ENCODE measurements at regions not wholly inside any gene's neighbourhood (a gene's known extent, or its start where the extent isn't known, plus 50 kb on each side); places are given as distances from the start of the nearest gene placed in this dataset.
A peak's percentile ranks its signal among the peaks of the same experiment; 100 is the strongest.

DNA sequence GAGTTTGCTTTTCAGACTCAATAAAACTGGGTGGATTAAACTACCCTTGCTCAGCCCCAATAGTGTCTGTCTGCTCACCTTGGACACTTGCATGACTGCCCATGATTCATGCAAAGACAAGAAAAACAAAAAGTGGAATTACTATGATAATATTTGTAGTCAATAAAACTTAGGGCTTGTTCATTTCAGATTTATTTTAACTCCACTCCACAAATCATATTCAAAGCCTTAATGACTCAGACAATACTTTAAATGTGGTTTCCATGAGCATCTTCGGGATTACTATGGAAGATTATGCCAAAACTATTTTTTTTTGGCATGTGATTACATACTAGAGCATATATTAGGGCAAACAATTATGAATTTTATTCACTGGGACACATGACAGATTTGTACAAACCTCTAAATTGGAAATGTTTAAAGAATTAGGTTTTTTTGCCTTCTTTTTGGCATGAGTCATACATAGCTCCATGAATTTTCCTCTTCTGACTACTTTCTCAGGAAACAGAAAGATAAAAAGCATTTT lies 468.9 kb downstream of the ACTL7B start:
- H2BK15ac ChIP-seq (ENCODE audit: low read depth, low read length): peak overlapping the region; percentile 68; the same call in 1 of the 3 replicates
- H3K4me1 ChIP-seq (ENCODE audit: control insufficient read depth, insufficient read depth, low read length): peaks cover 6% of the 10 kb centered on the region
- H4K8ac ChIP-seq (ENCODE audit: low read depth in 2 of 2, low read length in 2 of 2): peak overlapping the region in 1 of 2 experiments; percentile 61; a peak in 1 of 4 replicates
- no peak overlapping the region for H3K9ac ChIP-seq (ENCODE audit: low read depth, low read length)
- intact Hi-C loops (cut with micrococcal nuclease) (loop anchor here (5.0 kb wide), 1 partner anchor 905 kb away; no protein-coding TSS in a partner anchor), in situ Hi-C loops (cut with MboI; ENCODE audit: low sequenced_read_pairs) (no loop called here), dilution Hi-C loops (cut with HindIII; ENCODE audit: low sequenced_read_pairs, unreplicated experiment) (no loop called here)
- no peak overlapping the region for H2AK9ac ChIP-seq (replicated peaks; ENCODE audit: low read depth, low read length, poor library complexity)
- WGBS, 2 experiments (ENCODE audit: extremely low coverage in 2 of 2, insufficient read length in 1 of 2): no CpG with 5 or more reads among the region's 1 CpG
- peak overlapping the region; percentile 47 for H3K27ac ChIP-seq (ENCODE audit: insufficient read depth, low read length)
- H2AFZ ChIP-seq (replicated peaks; ENCODE audit: low read length, poor library complexity): no peak overlapping the region
- H3K9me3 ChIP-seq (ENCODE audit: control insufficient read depth, insufficient read depth, low read length): no peaks in the 10 kb centered on the region
- no peak overlapping the region for H2BK5ac ChIP-seq (ENCODE audit: low read depth, low read length, poor library complexity, severe bottlenecking)
- ChIA-PET POLR2A (ENCODE audit: unreplicated experiment) (no interaction called here), CTCF (no interaction called here)
- H4K20me1 ChIP-seq (ENCODE audit: insufficient read depth, low read length): no peaks in the 10 kb centered on the region
- H3K79me1 ChIP-seq (ENCODE audit: low read depth in 1 of 2, low read length in 2 of 2): no peaks in the 10 kb centered on the region
- H3K23ac ChIP-seq (ENCODE audit: low read depth, low read length): no peak overlapping the region
- BruUV-seq (replicated peaks): no TSS peak
- peak overlapping the region; percentile 60; the same call in 1 of the 2 replicates for H2AK5ac ChIP-seq (ENCODE audit: low read depth, low read length)
- H3K9me1 ChIP-seq (ENCODE audit: insufficient read depth, low read length): no peaks in the 10 kb centered on the region
- no peak overlapping the region for H4K5ac ChIP-seq (ENCODE audit: low read depth, low read length)
- no peak overlapping the region for H3K4me3 ChIP-seq (ENCODE audit: insufficient read depth, low read depth, low read length)
- peak overlapping the region; percentile 48; the same call in 1 of the 2 replicates for H2BK120ac ChIP-seq (ENCODE audit: low read depth, low read length)
- H3K27me3 ChIP-seq (ENCODE audit: control insufficient read depth, insufficient read depth, low read length): no peaks in the 10 kb centered on the region
- H3K56ac ChIP-seq (ENCODE audit: extremely low read depth, insufficient read depth, low read length): no peak overlapping the region
- H3K4me2 ChIP-seq (ENCODE audit: low read depth, low read length): no peak overlapping the region
- H4K91ac ChIP-seq (ENCODE audit: insufficient read depth, low read depth, low read length): no peak overlapping the region
- ATAC-seq (ENCODE audit: low read depth): peak; percentile 87
- TF ChIP-seq, protein P1, sequence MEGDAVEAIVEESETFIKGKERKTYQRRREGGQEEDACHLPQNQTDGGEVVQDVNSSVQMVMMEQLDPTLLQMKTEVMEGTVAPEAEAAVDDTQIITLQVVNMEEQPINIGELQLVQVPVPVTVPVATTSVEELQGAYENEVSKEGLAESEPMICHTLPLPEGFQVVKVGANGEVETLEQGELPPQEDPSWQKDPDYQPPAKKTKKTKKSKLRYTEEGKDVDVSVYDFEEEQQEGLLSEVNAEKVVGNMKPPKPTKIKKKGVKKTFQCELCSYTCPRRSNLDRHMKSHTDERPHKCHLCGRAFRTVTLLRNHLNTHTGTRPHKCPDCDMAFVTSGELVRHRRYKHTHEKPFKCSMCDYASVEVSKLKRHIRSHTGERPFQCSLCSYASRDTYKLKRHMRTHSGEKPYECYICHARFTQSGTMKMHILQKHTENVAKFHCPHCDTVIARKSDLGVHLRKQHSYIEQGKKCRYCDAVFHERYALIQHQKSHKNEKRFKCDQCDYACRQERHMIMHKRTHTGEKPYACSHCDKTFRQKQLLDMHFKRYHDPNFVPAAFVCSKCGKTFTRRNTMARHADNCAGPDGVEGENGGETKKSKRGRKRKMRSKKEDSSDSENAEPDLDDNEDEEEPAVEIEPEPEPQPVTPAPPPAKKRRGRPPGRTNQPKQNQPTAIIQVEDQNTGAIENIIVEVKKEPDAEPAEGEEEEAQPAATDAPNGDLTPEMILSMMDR (conservative IDR thresholded peaks at IDR 0.05; ENCODE audit: low read depth, low read length): no peak
- peak; percentile 58; the same call in 1 of the 2 replicates for TF ChIP-seq FOS (IDR thresholded peaks at IDR 0.05; ENCODE audit: low read depth, low read length)
- H3K4ac ChIP-seq (ENCODE audit: low read depth, low read length): peak overlapping the region; percentile 1; the same call in 1 of the 2 replicates
- DNase-seq: peak; percentile 85
- no peaks in the 10 kb centered on the region for H3K36me3 ChIP-seq (ENCODE audit: control insufficient read depth, insufficient read depth, low read length)
- H3K14ac ChIP-seq (replicated peaks; ENCODE audit: low read depth, low read length): 0 out of 2 replicates have a peak overlapping the region, but pooled peaks have one; percentile 26
- no peak overlapping the region for H3K18ac ChIP-seq (ENCODE audit: low read depth, low read length)
- no peak overlapping the region for H2BK20ac ChIP-seq (ENCODE audit: low read depth, low read length)
